ENCODE measurements at regions not wholly inside any gene's neighbourhood (a gene's known extent, or its start where the extent isn't known, plus 50 kb on each side); places are given as distances from the start of the nearest gene placed in this dataset.

- TF ChIP-seq CTCF (conservative IDR thresholded peaks at IDR 0.05; ENCODE audit: low read depth in 2 of 2) = no peak
- TF ChIP-seq POLR2AphosphoS5 (IDR thresholded peaks at IDR 0.05; ENCODE audit: low read depth) = no peak
- no peak for TF ChIP-seq STAT1 (IDR thresholded peaks at IDR 0.05; ENCODE audit: unreplicated experiment)
- no peak for TF ChIP-seq EZH2phosphoT487 (IDR thresholded peaks at IDR 0.05; ENCODE audit: unreplicated experiment)
- TF ChIP-seq REST (IDR thresholded peaks at IDR 0.05; ENCODE audit: unreplicated experiment) = no peak
- TF ChIP-seq EZH2 (IDR thresholded peaks at IDR 0.05; ENCODE audit: low read depth, unreplicated experiment) = no peak
- TF ChIP-seq CREB1 (CRISPR knock-in tag; IDR thresholded peaks at IDR 0.05; ENCODE audit: low read depth) = no peak
- no peak for TF ChIP-seq JUNB (IDR thresholded peaks at IDR 0.05; ENCODE audit: unreplicated experiment)
- no peak for TF ChIP-seq ETS1 (IDR thresholded peaks at IDR 0.05)
- no peak for TF ChIP-seq ZNF114 (CRISPR knock-in tag; IDR thresholded peaks at IDR 0.05)
- TF ChIP-seq ZNF331 (CRISPR knock-in tag; IDR thresholded peaks at IDR 0.05; ENCODE audit: low read depth) = no peak
Measured at GRCh38 chr2:107012714-107013306, 126.8 kb upstream of the ST6GAL2 start.
